ENCODE measurements at regions not wholly inside any gene's neighbourhood (a gene's known extent, or its start where the extent isn't known, plus 50 kb on each side); places are given as distances from the start of the nearest gene placed in this dataset.
A peak's percentile ranks its signal among the peaks of the same experiment; 100 is the strongest.

DNA sequence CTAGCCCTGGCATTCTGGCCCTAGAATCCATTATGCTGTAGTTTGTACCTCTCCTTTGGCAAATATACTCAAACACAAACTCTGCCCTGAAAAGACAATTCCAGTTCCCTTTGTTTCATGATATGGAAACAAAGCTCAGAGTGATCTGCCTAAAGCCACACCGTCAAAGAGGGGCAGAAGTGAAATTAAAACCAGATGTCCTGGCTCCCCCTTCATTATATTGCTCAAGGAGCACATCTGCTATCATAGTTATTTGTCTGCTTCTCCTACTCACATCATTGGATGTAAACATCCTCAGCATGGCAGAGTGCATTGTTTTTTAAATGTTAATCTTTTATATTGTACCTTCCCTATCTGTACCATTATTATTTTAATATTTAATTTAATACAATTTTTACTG lies 266.7 kb upstream of the SMARCA2 start:
- peak; percentile 67 for DNase-seq
- no CpG with 5 or more reads among the region's 1 CpG for WGBS (ENCODE audit: insufficient coverage)
- Histone ChIP-seq H3K4me3 (ENCODE audit: low read length) (no peak overlapping the region), H3K27me3 (ENCODE audit: control insufficient read depth, insufficient read depth, low read length) (no peaks in the 10 kb centered on the region), H3K4me1 (ENCODE audit: control insufficient read depth, insufficient read depth, low read length) (no peaks in the 10 kb centered on the region), H3K36me3 (ENCODE audit: control insufficient read depth, insufficient read depth, low read length) (no peaks in the 10 kb centered on the region), H3K9me3 (replicated peaks; ENCODE audit: control insufficient read depth, low read depth, low read length) (no peaks in the 10 kb centered on the region), H3K27ac (ENCODE audit: low read length) (no peak overlapping the region)

DNA sequence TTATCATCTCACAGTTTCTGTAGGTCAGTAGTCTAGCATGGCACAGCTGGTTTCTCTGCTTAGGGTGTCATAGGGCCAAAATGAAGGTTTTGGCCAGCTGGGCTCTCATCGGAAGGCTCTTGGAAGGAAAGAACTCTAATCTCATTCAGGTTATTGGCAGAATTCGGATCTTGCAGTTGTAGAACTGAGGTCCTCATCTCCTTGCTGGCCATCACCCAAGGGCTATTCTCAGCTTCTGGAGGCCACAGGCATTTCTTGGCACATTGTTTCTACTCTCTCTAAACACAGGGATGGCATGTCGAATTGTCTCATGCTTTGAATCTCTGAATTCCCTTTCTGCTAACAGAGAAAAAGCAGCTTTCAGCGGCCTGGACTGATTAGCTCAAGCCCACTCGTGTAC lies 258.0 kb upstream of the SMARCA2 start:
- peak; percentile 33 for DNase-seq
- Histone ChIP-seq H3K4me1 (ENCODE audit: control insufficient read depth, insufficient read depth, low read length) (peaks cover 9% of the 10 kb centered on the region), H3K27ac (ENCODE audit: low read length) (no peak overlapping the region), H3K27me3 (ENCODE audit: control insufficient read depth, insufficient read depth, low read length) (no peaks in the 10 kb centered on the region), H3K36me3 (ENCODE audit: control insufficient read depth, insufficient read depth, low read length) (no peaks in the 10 kb centered on the region), H3K9me3 (replicated peaks; ENCODE audit: control insufficient read depth, low read depth, low read length) (no peaks in the 10 kb centered on the region), H3K4me3 (ENCODE audit: low read length) (no peak overlapping the region)
- WGBS (ENCODE audit: insufficient coverage) = 33% methylated on average over 1 of the region's 5 CpGs

DNA sequence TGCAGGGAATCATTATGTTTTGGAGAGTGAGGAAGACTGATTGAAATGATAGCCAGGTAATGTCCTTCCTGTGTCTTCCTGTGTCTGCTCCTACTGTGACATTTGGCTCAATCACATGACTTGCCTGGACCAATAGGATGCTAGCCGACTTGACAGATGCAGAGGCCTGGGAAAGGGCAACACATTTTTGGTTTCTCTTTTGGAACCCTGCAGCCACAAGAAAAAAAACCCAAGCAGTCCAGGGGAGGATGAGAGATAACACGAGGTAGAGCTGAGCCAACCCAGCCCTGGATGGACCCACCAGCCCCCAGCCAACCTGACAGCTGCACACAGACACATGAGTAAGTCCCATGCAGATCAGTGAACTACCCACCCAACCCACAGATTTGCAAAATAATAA lies 256.1 kb upstream of the SMARCA2 start:
- H3K27ac ChIP-seq (ENCODE audit: low read length) = no peak overlapping the region
- no CpG with 5 or more reads among the region's 2 CpGs for WGBS (ENCODE audit: insufficient coverage)

DNA sequence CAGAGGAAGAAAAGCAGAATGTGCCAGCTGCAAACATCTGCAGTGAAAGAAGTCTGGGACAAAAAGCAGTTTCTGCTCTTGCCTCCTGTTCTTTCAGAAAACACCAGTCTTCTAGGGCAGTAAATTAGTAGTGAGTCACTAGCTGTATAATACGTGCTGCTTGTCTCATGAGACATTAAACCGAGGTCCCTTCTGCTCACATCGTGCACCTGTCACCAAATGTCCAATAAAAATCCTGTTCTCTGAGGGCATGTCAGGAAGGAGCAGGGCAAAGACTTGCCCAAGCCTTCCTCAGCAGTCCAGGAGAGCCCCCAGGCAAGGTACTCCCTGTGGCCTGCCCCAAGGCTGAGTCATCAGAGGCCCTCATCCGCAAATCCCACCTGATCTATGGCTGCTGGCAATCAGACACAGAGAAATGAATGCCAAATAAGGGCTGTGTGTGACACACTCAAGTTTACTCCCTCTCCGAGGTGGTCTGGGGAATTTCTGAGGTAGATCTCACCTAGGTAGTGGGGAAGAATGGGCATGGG lies 255.3 kb upstream of the SMARCA2 start:
- Histone ChIP-seq H3K4me1 (ENCODE audit: control insufficient read depth, insufficient read depth, low read length) (peaks cover 9% of the 10 kb centered on the region), H3K4me3 (ENCODE audit: low read length) (no peak overlapping the region), H3K9me3 (replicated peaks; ENCODE audit: control insufficient read depth, low read depth, low read length) (no peaks in the 10 kb centered on the region), H3K27ac (ENCODE audit: low read length) (no peak overlapping the region), H3K36me3 (ENCODE audit: control insufficient read depth, insufficient read depth, low read length) (no peaks in the 10 kb centered on the region), H3K27me3 (ENCODE audit: control insufficient read depth, insufficient read depth, low read length) (no peaks in the 10 kb centered on the region)
- peak; percentile 22 for DNase-seq
- 90% methylated on average over 2 of the region's 5 CpGs for WGBS (ENCODE audit: insufficient coverage)

More for the DNA sequence above, 256.1 kb upstream of the SMARCA2 start:
- Histone ChIP-seq H3K27me3 (ENCODE audit: control insufficient read depth, insufficient read depth, low read length) (no peaks in the 10 kb centered on the region), H3K4me3 (ENCODE audit: low read length) (no peak overlapping the region), H3K4me1 (ENCODE audit: control insufficient read depth, insufficient read depth, low read length) (peaks cover 9% of the 10 kb centered on the region), H3K9me3 (replicated peaks; ENCODE audit: control insufficient read depth, low read depth, low read length) (no peaks in the 10 kb centered on the region), H3K36me3 (ENCODE audit: control insufficient read depth, insufficient read depth, low read length) (no peaks in the 10 kb centered on the region)
- DNase-seq = peak; percentile 23

DNA sequence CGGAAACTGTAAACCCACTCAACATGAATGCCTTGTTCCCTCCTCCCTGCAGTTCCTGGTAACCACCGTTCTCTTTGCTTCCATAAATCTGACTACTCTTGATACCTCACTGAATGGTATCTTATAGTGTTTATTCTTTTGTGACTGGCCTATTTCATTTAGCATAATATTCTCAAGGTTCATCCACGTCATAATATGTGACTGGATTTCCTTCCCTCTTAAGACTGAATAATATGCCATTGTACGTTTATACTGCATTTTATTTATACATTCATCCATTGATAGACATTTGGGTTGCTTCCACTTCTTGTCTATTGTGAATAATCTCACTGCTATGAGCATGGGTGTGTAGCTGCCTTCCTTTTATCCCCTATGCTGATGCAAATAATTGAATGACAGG lies 253.3 kb upstream of the SMARCA2 start:
- DNase-seq = no peak
- peaks cover 9% of the 10 kb centered on the region for H3K4me1 ChIP-seq (ENCODE audit: control insufficient read depth, insufficient read depth, low read length)
- WGBS (ENCODE audit: insufficient coverage) = no CpG with 5 or more reads among the region's 4 CpGs
- H3K27ac ChIP-seq (ENCODE audit: low read length) = no peak overlapping the region
- H3K27me3 ChIP-seq (ENCODE audit: control insufficient read depth, insufficient read depth, low read length) = no peaks in the 10 kb centered on the region
- H3K36me3 ChIP-seq (ENCODE audit: control insufficient read depth, insufficient read depth, low read length) = no peaks in the 10 kb centered on the region
- no peaks in the 10 kb centered on the region for H3K9me3 ChIP-seq (replicated peaks; ENCODE audit: control insufficient read depth, low read depth, low read length)
- no peak overlapping the region for H3K4me3 ChIP-seq (ENCODE audit: low read length)

DNA sequence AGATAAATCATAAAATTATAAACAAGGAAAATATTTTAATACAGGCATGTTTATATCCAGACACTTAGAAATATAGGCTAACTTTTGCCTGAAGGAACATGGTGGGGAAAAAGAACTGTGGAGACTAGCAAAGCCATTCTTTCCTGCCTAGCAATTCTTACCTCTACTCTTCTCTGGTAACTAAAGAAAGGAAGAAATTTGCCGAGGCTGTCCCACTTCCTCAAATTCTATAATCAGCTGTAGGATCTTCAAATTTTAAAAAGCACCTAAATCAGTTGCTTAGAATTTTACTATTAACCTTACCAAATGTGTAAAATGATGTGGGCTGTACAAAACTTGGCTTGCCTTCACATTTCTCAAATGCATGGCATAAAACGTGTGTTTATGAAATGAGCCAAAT lies 249.1 kb upstream of the SMARCA2 start:
- Histone ChIP-seq H3K36me3 (ENCODE audit: control insufficient read depth, insufficient read depth, low read length) (no peaks in the 10 kb centered on the region), H3K27ac (ENCODE audit: low read length) (no peak overlapping the region), H3K4me3 (ENCODE audit: low read length) (no peak overlapping the region), H3K27me3 (ENCODE audit: control insufficient read depth, insufficient read depth, low read length) (no peaks in the 10 kb centered on the region), H3K4me1 (ENCODE audit: control insufficient read depth, insufficient read depth, low read length) (no peaks in the 10 kb centered on the region), H3K9me3 (replicated peaks; ENCODE audit: control insufficient read depth, low read depth, low read length) (no peaks in the 10 kb centered on the region)
- DNase-seq = no peak
- no CpG with 5 or more reads among the region's 2 CpGs for WGBS (ENCODE audit: insufficient coverage)

- Histone ChIP-seq H3K4me3 (ENCODE audit: low read length) (no peak overlapping the region), H3K4me1 (ENCODE audit: control insufficient read depth, insufficient read depth, low read length) (no peaks in the 10 kb centered on the region), H3K9me3 (replicated peaks; ENCODE audit: control insufficient read depth, low read depth, low read length) (no peaks in the 10 kb centered on the region), H3K27me3 (ENCODE audit: control insufficient read depth, insufficient read depth, low read length) (no peaks in the 10 kb centered on the region), H3K27ac (ENCODE audit: low read length) (no peak overlapping the region), H3K36me3 (ENCODE audit: control insufficient read depth, insufficient read depth, low read length) (no peaks in the 10 kb centered on the region)
- no peak for DNase-seq
- WGBS (ENCODE audit: insufficient coverage) = 57% methylated on average over 1 of the region's 3 CpGs
Measured at GRCh38 chr9:1768561-1768960, 246.6 kb upstream of the SMARCA2 start.

DNA sequence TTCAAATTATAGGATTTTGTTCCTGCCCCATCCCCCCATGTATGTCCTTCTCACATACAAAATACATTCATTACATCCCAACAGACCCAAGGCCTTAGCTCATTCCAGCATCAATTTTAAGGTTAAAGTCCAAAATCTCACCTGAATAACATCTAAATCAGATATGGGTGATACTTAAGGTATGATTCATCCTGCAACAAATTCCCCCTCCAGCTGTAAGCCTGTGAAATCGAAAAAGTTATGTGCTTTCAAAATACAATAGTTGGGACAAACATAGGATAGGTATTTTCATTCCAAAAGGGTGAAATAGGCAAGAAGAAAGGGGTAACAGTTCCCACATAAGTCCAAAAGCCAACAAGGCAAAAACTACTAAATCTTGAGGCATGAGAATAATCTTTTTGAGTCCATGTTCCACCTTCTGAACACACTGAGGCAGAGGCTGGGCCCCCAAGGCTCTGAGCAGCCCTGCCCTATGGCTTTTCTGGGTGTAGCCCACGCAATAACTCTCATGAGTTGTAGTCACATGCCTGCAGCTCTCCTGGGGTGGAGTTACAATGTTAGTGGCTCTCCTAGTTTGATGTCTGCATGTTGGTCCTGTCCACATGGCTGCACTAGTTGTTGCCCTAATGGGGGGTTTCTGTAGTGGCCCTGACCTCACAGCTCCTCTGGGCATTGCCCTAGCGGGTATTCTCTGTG lies 243.9 kb upstream of the SMARCA2 start:
- Histone ChIP-seq H3K4me3 (ENCODE audit: low read length) (no peak overlapping the region), H3K4me1 (ENCODE audit: control insufficient read depth, insufficient read depth, low read length) (no peaks in the 10 kb centered on the region), H3K9me3 (replicated peaks; ENCODE audit: control insufficient read depth, low read depth, low read length) (no peaks in the 10 kb centered on the region), H3K27me3 (ENCODE audit: control insufficient read depth, insufficient read depth, low read length) (no peaks in the 10 kb centered on the region), H3K36me3 (ENCODE audit: control insufficient read depth, insufficient read depth, low read length) (no peaks in the 10 kb centered on the region), H3K27ac (ENCODE audit: low read length) (no peak overlapping the region)
- 83% methylated on average over 2 of the region's 3 CpGs for WGBS (ENCODE audit: insufficient coverage)
- no peak for DNase-seq

GRCh38 chr9:1775230-1775629 lies 239.9 kb upstream of the SMARCA2 start:
- H3K27ac ChIP-seq (ENCODE audit: low read length) = no peak overlapping the region
- H3K9me3 ChIP-seq (replicated peaks; ENCODE audit: control insufficient read depth, low read depth, low read length) = no peaks in the 10 kb centered on the region
- no peak overlapping the region for H3K4me3 ChIP-seq (ENCODE audit: low read length)
- H3K27me3 ChIP-seq (ENCODE audit: control insufficient read depth, insufficient read depth, low read length) = no peaks in the 10 kb centered on the region
- no peaks in the 10 kb centered on the region for H3K36me3 ChIP-seq (ENCODE audit: control insufficient read depth, insufficient read depth, low read length)
- DNase-seq = no peak
- H3K4me1 ChIP-seq (ENCODE audit: control insufficient read depth, insufficient read depth, low read length) = no peaks in the 10 kb centered on the region

GRCh38 chr9:1776668-1777067 lies 238.5 kb upstream of the SMARCA2 start:
- Histone ChIP-seq H3K27ac (ENCODE audit: low read length) (no peak overlapping the region), H3K9me3 (replicated peaks; ENCODE audit: control insufficient read depth, low read depth, low read length) (no peaks in the 10 kb centered on the region), H3K4me1 (ENCODE audit: control insufficient read depth, insufficient read depth, low read length) (no peaks in the 10 kb centered on the region), H3K4me3 (ENCODE audit: low read length) (no peak overlapping the region), H3K27me3 (ENCODE audit: control insufficient read depth, insufficient read depth, low read length) (no peaks in the 10 kb centered on the region), H3K36me3 (ENCODE audit: control insufficient read depth, insufficient read depth, low read length) (no peaks in the 10 kb centered on the region)
- WGBS (ENCODE audit: insufficient coverage) = 56% methylated on average over 1 of the region's 1 CpG
- DNase-seq = no peak

DNA sequence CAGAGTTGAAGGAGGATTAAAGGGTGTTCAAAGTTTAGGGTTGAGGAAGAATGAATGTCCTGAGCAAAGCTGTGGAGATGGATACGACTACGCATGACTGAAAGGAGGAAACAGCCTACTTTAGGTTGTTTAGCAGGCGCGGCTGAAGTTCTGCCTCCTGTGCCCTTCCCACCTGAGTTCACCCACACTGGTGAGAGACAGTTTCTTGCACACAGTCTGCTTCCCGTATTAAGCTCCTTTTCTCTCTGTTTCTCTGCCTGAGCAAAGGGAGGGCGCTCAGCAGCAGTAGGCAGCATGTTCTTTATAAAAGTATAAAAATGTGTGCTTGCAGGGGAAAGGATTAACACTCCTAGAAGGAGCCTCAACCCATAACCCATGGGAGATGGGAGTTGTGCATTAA lies 224.0 kb upstream of the SMARCA2 start:
- DNase-seq = no peak
- Histone ChIP-seq H3K9me3 (replicated peaks; ENCODE audit: control insufficient read depth, low read depth, low read length) (no peaks in the 10 kb centered on the region), H3K4me1 (ENCODE audit: control insufficient read depth, insufficient read depth, low read length) (no peaks in the 10 kb centered on the region), H3K36me3 (ENCODE audit: control insufficient read depth, insufficient read depth, low read length) (no peaks in the 10 kb centered on the region), H3K27me3 (ENCODE audit: control insufficient read depth, insufficient read depth, low read length) (no peaks in the 10 kb centered on the region), H3K4me3 (ENCODE audit: low read length) (no peak overlapping the region), H3K27ac (ENCODE audit: low read length) (no peak overlapping the region)
- 72% methylated on average over 5 of the region's 6 CpGs for WGBS (ENCODE audit: insufficient coverage)
